ENCODE measurements at regions not wholly inside any gene's neighbourhood (a gene's known extent, or its start where the extent isn't known, plus 50 kb on each side); places are given as distances from the start of the nearest gene placed in this dataset.

DNA sequence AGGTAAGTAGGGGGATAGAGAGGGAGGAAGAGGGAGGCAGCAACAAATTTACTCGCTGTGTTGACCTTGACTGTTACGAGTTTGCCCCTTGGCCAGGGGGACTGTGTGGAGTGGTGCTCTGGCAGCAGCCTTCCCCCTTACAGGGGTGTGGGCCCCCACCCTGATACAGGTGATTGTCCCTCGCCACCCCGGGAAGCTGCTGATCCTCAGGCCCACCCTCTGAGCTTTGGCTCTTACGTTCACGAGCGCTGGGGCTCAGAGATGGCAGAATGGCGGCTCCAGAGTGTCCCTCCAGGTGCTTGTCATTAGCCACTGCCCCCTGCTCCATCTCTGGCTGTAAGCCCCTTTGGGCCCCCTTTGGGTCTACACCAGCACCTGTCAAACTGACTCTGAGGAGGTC is 88.6 kb downstream of the GLI2 start:
- H3K27me3 ChIP-seq = no peaks in the 10 kb centered on the region
- no peak for TF ChIP-seq POLR2A (IDR thresholded peaks at IDR 0.05)
- no peak for TF ChIP-seq CTCF (IDR thresholded peaks at IDR 0.05)
- H3K9me3 ChIP-seq = no peaks in the 10 kb centered on the region
- intact Hi-C loops (cut with DNase I; ENCODE audit: low total_unique reads) = no loop called here
- H3K4me3 ChIP-seq = no peak overlapping the region
- H3K4me1 ChIP-seq = peaks cover 0 to 10% of the 10 kb centered on the region in 2 donors
- no peaks in the 10 kb centered on the region for H3K36me3 ChIP-seq
- no peak for DNase-seq
- no peak overlapping the region for H3K27ac ChIP-seq

- H3K27me3 ChIP-seq = no peaks in the 10 kb centered on the region
- no peaks in the 10 kb centered on the region for H3K36me3 ChIP-seq
- peak in 1 of 2 donors; percentile 46 for DNase-seq
- intact Hi-C loops (cut with DNase I; ENCODE audit: low total_unique reads) = no loop called here
- TF ChIP-seq POLR2A (IDR thresholded peaks at IDR 0.05) (no peak), CTCF (IDR thresholded peaks at IDR 0.05) (no peak)
- no peak overlapping the region for H3K4me3 ChIP-seq
- H3K9me3 ChIP-seq = no peaks in the 10 kb centered on the region
- H3K4me1 ChIP-seq = peaks cover 0 to 10% of the 10 kb centered on the region in 2 donors
- H3K27ac ChIP-seq = no peak overlapping the region
Observed at GRCh38 chr2:120825370-120826259, 89.9 kb downstream of the GLI2 start.

DNA sequence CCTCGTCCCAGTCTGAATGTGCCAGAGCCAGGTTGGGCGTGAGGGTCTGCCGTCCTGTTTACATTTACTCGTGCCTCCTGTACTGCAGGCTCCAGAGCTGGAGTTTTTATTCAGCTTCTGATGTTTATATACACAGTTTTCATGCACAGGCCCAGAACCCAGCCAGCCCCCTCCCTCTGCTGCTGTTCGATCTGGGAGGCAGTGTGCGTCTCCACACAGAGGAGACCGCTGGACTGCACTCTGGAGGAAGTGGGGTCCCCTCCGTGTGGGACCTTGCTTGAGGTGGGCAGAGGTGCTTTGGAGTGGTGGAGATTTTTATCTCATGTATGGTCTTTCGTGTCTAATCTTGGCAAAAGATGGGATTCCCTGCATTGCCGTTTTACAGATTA is 90.6 kb downstream of the GLI2 start:
- no peak for DNase-seq
- Histone ChIP-seq H3K27me3 (no peaks in the 10 kb centered on the region), H3K4me1 (peaks cover 0 to 10% of the 10 kb centered on the region in 2 donors), H3K27ac (no peak overlapping the region), H3K4me3 (no peak overlapping the region), H3K9me3 (no peaks in the 10 kb centered on the region), H3K36me3 (no peaks in the 10 kb centered on the region)
- intact Hi-C loops (cut with DNase I; ENCODE audit: low total_unique reads) = no loop called here
- TF ChIP-seq POLR2A (IDR thresholded peaks at IDR 0.05) (no peak), CTCF (IDR thresholded peaks at IDR 0.05) (no peak)

GRCh38 chr2:120826716-120827410 is 91.2 kb downstream of the GLI2 start:
- intact Hi-C loops (cut with DNase I; ENCODE audit: low total_unique reads) = no loop called here

More at GRCh38 chr2:120826716-120827410, 91.2 kb downstream of the GLI2 start:
- no peak for TF ChIP-seq POLR2A (IDR thresholded peaks at IDR 0.05)
- no peak for TF ChIP-seq CTCF (IDR thresholded peaks at IDR 0.05)
- Histone ChIP-seq H3K36me3 (no peaks in the 10 kb centered on the region), H3K4me1 (peaks cover 0 to 10% of the 10 kb centered on the region in 2 donors), H3K27me3 (no peaks in the 10 kb centered on the region), H3K9me3 (no peaks in the 10 kb centered on the region), H3K4me3 (no peak overlapping the region), H3K27ac (no peak overlapping the region)
- no peak for DNase-seq
